ENCODE measurements at regions not wholly inside any gene's neighbourhood (a gene's known extent, or its start where the extent isn't known, plus 50 kb on each side); places are given as distances from the start of the nearest gene placed in this dataset.

DNA sequence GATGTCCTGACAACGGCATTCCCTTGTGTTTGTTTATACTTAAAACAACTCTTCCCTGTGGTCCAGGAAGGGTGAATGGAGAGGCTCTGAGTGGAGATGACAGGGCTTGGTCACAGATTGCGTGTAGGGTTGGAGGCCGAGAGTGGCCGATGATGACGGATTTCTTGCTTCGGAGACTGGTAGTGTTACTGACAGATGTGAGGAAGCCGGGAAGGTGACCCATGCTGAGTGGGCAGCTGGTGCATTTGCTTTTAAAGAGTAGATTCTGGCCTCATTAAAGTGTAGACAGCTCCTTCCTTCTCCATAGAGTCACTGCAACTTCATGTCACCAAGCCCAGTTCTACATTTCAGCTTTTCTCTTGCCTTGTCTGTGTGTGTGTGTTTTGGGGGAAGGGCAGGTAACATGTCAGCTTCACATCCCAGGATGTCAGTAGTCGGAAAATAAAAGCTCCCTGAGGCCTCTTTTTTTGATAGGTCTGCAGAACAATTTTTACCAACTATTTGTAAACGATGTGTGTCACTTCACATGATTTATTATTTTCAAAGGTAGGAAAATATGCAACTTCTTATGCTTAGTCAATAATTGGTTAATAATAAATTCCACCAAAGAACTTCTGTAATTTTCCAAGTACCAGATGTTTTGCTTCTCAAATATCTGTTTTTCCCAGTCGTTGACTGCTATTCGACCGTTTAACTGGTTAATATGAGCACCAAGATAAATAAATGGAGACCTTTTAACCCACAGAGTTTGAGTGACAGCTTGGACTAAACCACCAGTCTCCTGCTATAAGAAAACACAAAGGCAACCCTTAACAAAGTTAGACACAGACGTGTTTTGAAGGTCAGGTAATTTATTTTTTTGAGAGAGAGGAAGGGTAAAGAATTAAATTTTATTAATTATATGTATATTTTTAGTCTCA lies 436.9 kb downstream of the SLC4A3 start:
- no peak for DNase-seq

DNA sequence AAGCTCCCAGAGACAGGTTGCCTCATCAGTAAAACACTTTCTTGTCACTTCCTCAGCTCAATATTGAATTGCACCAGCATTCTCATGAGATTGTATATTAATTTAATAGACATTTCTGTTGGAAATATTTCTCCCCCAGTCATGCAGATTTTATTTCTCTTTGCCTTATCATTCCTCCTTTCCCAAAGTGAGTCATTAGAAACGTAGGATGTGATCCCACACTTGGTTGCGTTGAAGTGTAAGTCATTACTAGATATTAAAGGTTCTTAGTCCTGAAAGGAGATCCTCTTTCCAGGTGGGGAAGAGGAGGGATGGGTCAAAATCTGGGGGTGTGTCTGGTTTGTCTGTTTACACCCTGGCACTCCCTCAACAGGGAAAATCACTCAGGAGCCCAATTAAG lies 438.2 kb downstream of the SLC4A3 start:
- DNase-seq = peak; percentile 58

DNA sequence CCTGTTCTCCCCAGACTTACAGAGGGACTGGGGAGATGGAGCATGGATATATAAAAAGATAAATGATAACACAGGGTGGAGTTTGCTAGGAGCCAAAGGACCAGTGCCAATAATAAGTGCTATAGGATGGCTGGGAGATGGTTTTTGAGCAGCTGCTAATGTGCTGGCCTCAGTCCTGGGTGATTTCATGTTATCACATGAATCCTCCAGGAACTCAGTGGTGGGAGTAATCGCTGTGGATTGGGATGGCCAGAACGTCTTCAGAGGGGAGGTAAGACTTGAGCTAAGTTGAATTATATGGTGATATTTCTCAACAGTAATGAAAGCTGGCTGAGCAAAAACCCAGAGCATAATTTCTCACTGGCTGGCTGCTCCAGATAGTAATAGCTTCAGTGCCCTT lies 441.4 kb downstream of the SLC4A3 start:
- no peak for DNase-seq

DNA sequence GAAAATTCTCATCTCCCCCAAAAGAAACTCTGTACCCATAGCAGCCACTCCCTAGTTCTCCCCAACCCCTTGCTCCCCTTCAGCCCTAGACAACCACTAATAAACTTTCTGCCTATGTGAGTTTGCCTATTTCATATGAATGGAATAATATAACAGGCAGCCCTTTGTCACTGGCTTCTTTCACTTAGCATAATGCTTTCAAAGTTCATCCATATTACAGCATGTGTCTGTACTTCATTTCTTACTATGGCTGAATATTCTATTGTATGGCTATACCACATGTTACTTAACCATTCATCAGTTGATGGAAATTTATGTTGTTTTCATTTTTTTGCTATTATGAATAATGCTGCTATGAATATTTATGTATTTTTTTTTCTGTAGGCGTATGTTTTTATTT lies 442.9 kb downstream of the SLC4A3 start:
- no peak for DNase-seq

DNA sequence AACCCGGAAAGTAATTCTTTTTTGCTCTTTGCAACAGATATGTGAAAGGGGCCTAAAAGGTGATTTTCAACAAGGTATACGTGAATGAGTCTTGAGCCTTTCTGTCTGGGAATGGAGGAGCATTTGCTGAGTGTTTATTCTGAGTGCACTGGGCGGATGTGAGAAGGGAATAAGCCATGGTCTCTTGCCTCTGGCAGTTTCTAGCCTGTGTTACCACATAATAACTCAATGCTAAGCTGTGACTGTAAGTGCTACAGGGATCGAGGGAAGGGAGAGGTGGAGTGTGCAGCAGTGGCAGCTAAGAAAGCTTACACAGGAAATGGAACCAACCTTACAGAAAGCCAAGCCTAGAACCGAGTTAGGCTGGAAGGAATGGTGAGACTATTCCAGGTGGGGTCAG lies 444.3 kb downstream of the SLC4A3 start:
- no peak for DNase-seq

DNA sequence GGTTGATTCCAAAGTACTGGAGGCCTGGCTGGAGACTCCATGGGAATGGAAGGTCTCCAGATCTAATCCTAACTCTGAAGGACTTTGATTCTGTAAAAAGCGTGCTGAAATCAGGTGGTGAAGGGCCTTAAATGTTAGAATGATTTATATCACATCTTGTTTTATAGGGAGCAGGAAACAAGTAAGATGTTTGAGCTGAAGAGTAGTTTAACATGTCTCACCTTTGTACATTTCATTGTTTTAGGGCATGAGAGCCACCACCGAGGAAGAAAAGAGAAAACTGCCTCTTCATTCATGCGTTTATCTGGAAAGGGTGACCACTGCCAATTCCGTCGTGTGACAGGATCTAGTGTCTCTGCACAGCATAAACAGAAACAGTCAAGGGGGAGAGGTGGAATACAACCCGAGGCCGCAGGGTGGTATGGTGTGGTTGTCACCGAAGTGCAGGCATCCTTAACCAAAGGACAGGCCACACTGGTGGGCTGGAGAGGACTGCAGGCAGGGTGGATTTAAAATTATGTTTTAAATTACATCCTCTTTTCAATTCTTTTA lies 445.3 kb downstream of the SLC4A3 start:
- no peak for DNase-seq

DNA sequence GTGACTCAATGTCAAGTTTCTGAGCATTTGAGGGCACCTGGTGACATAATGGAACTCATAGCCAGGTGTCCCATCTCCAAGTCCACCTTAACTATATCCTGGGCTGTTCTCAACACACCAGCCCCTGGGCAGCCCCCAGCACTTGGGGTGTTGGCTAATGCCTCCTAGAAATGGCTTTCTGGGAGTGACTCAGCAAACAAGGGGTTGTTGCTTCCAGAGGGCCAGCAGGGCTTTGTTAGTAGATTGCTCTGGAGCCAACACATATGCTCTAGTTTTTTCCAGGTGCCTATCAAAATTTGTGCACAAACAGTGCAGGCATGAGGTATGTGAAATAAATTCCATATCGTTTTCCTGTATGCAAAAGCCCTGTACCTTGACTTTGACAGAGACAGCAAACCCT lies 448.4 kb downstream of the SLC4A3 start:
- no peak for DNase-seq

DNA sequence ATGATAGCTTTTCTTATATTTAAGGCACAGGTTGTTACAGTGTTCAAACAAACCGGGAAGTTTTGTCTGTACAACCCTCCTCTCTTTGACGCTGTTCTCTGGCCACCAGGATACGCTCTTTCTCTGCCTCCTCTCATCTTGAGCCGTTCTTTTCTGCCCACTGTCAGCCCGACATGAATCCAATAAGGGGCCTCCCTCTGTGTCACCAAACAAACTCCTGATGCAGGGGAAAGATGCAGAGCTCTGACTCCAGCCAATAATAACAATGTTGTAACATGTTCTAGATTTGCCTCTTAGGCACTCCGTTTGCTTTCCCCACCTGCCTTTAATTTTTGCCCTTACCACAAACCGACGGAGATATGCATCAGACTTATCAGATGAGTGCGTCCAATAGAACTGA lies 449.3 kb downstream of the SLC4A3 start:
- no peak for DNase-seq

DNA sequence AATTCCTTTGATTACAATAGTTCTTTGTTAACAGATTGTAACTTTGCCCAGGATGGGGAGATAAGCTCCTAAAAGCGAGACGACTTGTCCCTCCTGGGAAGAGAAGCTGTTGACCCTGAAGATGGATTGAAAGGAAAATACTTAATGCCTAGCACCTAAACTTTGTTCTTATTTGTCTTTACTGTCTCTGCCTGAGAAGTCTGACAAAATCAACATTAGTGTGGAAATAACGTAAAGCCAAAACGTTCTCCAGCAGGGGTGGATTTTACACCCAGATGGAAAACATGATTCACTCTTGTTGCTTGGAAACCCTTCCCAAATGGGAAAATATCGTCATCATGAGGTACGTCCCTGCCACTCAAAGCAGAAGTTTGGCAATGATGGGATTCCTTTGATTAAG lies 450.1 kb downstream of the SLC4A3 start:
- DNase-seq = no peak

DNA sequence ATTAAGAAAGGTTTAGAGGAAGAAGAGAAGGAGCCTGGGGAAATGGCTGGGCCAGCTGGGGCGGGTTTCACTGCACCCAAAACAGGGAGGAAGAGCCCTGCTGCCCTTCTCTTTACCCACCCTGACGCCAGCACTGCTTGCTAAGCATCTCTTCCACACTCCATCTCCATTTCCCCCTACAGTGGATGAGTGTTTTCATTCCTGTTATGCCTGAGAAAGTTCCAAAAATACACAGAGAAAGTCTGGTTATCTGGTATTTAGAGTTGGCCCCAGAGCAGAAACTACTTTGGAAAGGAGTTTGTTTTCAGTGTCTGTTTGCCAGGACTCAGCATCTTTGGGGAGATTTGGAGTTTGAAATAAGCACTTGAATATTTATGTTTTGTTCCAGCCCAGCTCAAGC lies 451.0 kb downstream of the SLC4A3 start:
- DNase-seq = no peak

DNA sequence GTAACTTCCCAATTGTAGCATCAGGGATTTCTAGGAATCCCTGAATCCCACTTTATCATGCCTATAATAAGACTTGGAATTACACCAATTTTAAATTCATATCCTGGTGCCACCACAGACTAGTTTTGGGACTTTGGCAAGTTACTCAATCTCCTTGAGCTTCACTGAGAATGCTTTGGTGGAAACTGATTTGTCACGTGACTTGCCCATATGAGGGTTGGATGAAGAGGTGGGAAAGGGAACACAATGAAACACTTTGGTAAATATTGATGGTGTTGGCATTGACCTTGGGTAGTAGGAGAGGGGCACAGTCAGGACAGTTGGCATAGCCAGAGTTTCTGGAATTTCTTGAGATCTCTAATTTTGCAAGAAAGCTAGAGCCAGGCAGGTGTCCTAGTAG lies 452.2 kb downstream of the SLC4A3 start:
- DNase-seq = no peak

DNA sequence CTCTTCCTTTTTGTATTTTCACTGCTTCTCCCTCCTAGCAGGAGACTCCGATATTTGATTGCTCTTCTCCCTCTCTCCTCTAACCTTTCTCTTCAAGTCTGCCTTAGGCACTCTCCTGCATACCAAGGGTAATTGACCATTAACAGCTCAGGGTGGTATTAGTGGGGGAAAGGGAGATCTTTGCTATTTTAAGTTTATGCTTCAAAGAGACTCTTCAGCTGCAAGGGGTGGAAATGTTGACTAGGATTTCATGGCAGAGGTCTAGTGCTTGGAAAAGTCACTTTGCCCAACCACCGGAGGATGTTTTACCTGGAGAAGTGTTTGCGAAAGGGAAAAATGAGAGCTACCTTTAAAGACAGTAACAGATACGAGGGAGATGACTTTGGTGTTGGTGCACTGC lies 453.7 kb downstream of the SLC4A3 start:
- DNase-seq = no peak

DNA sequence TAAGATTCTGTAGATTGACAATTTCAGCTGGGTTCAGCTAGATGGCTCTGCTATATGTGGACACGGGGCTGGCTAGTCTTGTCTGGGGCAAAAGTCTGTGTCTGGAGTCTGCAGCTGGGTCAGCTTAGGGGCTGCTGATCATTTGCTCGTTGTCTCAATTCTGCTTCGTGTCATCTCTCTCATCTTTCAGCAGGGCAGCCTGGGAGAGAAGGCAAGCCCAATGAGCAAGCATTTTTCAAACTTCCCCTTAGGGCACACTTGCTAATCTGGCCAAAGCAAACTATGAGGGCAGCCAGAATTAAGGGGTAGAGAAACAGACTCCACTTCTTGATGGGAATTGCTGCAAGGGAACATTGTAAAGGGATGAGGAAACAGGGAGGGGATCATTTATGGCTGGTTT lies 462.6 kb downstream of the SLC4A3 start:
- peak; percentile 44 for DNase-seq

DNA sequence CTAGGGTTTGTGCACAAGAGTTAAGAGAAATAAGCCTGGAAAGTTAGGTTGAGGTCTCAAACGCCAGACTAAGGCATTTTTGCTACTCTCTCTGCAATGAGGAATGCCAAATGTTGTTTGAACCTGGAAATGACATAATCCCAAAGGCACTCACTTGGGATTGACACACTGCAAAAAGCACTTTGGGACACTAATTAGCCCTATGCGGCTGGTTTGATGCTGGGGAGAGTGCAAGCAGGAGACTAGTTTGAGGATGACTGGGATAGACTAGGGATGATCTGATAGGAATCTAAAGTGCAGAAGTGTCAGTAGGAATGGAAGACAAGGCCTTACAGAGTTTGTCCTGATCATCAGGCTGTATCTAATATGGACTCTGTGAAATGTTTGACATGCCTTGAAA lies 469.0 kb downstream of the SLC4A3 start:
- DNase-seq = peak; percentile 21

DNA sequence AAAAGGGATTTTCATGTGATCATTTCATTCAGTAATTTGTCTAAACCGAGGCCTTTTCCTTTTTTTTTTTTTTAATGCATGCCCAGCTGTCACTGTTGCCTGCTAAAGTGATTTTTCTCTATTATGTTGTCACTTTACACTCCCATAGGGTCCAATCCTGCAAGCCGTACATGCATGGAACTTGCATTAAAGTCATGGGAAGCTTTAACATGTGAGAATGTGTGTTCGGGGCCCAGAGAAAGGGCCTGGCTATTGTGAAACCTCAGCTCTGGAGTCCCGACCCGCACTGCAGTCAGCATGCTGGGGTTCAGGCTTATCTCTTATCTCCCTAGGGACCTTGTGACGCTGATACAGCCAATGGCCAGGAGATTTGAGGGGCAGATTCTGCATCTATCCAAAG lies 474.6 kb downstream of the SLC4A3 start:
- no peak for DNase-seq

DNA sequence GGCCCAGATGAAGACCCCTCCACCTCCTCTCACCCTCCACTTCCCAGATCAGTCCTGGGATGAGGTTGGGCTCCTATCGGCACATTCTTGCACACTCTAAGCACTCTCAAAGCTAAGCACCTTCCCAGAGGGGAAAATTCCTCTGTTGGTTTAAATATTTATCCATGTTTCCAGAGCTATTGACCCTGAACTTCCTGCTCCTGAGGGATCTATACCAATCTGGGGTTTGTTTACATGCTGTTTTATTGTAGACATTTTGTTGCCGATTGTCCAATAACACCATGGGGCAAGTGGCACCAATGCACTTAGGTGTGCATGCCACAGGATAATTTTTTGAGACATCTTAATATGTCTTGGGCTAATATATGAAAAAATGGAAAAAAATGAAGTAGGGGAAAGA lies 476.2 kb downstream of the SLC4A3 start:
- DNase-seq = no peak

DNA sequence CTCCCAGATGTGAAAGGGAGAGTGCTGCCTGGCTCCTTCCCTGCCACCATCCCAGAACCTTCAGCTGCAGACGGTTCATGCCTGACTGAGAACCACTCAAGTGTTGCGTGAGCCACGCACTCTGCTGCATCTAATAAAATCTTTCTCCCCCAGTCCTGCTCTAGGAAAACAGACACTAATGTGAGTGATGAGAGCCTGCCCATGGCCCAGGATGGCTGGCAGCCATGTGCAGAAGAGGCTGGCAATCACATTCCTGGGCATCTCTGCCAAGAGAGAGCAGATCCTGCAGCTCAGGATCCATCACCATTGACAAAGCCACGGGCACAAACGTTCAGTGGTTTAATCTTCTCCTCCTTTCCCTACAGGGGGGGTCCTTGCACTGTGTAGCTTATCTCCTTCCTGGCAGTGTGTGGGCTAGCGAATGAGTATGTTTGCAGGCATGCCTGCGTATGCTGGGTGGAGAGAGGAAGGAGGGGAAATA lies 477.5 kb downstream of the SLC4A3 start:
- DNase-seq = peak; percentile 97

DNA sequence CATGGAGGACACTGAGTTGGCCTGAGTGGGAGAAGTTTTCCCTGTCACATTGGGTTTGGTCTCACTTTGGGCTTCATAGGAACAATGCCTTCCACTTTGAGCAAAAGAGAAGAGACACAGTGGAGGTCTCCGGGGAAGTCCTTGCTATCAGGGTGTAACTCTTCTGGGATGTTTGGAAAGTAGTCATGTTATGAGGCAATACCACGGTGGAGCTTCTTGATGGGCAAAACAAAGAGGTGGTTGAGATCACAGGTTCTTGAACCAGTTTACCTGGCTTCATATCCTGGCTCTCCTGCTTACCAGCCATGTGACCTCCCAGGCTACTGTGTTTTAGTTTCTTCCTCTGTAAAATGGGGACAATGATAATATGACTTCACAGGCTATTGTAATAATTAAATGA lies 478.6 kb downstream of the SLC4A3 start:
- DNase-seq = peak; percentile 16

DNA sequence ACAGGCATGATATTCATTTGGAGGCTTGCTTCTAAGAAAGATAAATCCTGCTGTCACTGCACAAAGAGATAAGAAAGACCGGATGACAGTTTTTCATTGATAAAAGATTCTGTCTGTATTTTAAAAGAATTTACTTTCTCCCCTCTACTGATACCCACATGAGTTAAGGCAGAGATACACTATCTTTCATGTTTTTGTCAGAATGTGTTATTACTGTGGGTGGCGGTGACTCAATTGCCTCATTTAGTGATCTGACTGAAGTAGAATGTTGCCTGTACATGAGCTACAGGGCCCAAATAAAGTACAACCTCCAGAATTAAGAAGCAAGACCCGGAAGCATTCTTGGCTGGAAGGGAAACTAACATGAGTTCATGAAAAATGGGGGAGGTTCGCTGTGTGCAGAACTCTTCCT lies 480.0 kb downstream of the SLC4A3 start:
- peak; percentile 7 for DNase-seq

DNA sequence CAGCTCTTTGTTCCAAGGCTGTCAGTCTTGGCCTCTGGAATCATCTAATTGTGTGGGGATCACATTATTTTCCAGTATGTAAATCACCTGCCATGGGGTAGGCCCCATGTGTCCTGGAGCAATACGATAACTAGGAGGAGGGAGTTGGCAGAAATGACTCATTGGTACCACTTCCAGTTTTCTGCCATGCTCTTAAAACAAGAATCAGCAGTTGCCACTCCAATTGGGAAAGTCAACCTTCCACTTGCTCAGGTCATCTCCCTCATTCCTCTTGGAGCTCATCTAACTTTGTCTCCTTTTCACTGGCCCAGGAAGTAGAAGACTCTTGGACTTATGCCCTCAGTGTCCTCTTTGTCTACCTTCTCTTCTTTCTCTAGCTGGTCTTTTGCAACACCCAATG lies 487.0 kb downstream of the SLC4A3 start:
- DNase-seq = peak; percentile 32

DNA sequence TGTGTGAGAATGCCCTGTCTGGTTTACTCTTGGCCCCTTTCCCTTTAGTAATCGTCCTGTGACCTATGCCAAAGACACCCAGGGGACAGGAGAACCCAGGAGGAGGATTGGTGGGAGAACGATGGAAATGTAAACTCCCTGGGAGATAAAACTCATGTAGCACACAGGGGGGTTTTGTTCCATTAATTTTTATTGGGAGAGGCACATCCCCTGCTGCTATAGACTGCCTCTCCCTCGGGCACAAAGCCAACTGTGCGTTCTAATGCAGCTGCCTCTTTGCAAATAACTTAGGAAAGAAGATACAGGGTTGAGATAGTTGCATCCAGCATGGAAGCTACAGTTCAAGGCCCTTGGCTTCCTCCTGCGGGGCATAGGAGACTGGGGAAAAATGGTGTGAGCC lies 489.6 kb downstream of the SLC4A3 start:
- DNase-seq = no peak

DNA sequence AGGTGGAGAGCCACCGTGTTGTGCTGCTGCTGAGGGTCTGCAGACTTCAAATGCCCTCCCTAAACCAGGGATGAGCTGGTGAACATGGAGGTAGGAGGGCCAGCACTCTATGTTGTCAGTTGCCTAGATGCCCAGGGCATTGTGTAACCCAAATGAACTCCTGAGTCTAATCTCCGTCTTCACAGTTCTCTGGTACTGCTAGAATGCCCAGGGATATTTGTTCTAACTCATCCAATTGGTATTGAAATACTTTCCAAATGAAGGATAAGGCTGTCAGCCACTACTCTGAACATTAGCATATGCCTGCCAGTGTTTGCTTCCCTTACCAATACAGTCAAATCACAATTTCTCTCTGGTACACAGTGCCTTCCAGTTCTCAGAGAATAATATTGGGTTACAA lies 492.6 kb downstream of the SLC4A3 start:
- peak; percentile 28 for DNase-seq

DNA sequence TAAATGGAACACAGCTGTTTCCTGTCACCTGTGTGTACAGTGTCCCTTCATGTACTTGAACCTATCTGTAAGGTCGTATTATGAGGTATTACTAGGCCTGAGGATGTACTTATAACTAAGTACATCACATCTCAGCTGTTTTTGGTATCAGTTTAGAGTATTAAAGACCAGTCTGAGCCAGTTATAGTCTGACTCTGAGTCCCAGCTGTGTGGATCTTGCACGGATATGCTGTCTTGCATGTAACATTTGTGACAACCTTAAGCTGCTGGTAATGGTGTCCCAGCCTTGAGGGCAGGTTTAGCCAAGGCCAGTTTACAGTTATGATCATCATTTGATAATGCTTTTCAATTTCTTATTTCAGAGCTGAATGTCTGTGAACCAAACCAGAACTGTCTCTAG lies 496.3 kb downstream of the SLC4A3 start:
- no peak for DNase-seq

DNA sequence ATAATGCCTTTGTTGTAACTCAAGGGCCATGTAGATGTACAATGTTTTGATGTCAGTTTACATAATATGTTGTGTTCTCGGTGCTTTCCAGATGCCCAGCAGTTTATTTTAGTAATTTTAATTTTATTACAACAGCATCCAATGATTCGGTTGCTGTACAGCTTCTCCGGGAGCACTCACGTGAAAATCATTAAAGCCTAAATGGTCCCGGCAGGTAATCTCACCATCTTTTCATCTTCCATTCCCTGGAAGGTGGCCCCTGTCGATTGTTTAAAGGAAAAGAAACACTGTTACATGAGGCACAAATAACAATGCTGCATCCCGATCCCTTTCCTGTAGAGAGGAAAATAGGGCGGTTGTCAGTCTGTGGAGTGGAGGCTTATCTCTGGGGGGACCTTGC lies 498.1 kb downstream of the SLC4A3 start:
- DNase-seq = no peak

DNA sequence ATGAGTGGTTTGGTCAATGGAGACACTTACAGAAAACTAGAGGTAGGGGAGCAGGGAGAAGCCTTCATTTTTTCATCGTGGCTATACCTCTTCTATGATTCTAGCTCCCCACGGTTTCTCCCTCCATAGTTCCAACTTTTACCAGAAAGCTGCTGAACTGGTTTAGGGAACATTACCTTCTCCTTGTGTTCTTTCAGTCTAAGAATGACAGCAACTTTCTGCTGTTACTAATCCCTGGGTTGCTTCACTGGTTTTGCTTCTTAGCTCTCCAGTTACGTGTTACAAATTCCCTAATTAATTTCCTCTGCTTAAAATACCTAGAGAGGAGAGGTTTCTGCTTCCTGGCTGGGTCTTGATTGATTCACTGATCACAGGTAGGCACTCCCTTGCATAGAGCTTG lies 499.9 kb downstream of the SLC4A3 start:
- DNase-seq = no peak

Measured in NCI-H226 (cell line).